Ishikawa (cell line): ENCODE measurements at regions not wholly inside any gene's neighbourhood (a gene's known extent, or its start where the extent isn't known, plus 50 kb on each side); places are given as distances from the start of the nearest gene placed in this dataset.

ENCODE experiments used
- CEBPB ChIP-seq: IDR thresholded peaks from 2 replicates; pipeline ENCODE4 v1.6.1; 2012
- CREB1 ChIP-seq: IDR thresholded peaks from 2 replicates; pipeline ENCODE4 v1.6.1; 2012; ENCODE audit warnings: low read depth
- EGR1 ChIP-seq: IDR thresholded peaks from 2 replicates; pipeline ENCODE4 v1.6.1; 2012
- EP300 ChIP-seq: IDR thresholded peaks from 2 replicates; pipeline ENCODE4 v1.6.1; 2012; ENCODE audit warnings: borderline replicate concordance
- FOXM1 ChIP-seq: IDR thresholded peaks from 2 replicates; pipeline ENCODE4 v1.6.1; 2012; ENCODE audit warnings: low read depth, borderline replicate concordance
- MAX ChIP-seq: IDR thresholded peaks from 2 replicates; pipeline ENCODE4 v1.6.1; 2012
- NFIC ChIP-seq: IDR thresholded peaks from 2 replicates; pipeline ENCODE4 v1.6.1; 2012
- RAD21 ChIP-seq: IDR thresholded peaks from 2 replicates; pipeline ENCODE4 v1.6.1; 2012; ENCODE audit warnings: low read depth
- REST ChIP-seq: IDR thresholded peaks from 2 replicates; pipeline ENCODE4 v1.6.1; 2012; ENCODE audit warnings: low read depth, mild to moderate bottlenecking
- TAF1 ChIP-seq: IDR thresholded peaks from 2 replicates; pipeline ENCODE4 v1.6.1; 2012; ENCODE audit warnings: low read depth, mild to moderate bottlenecking
- TCF12 ChIP-seq: IDR thresholded peaks from 2 replicates; pipeline ENCODE4 v1.6.1; 2012; ENCODE audit warnings: low read depth
- TEAD4 ChIP-seq: IDR thresholded peaks from 2 replicates; pipeline ENCODE4 v1.6.1; 2012
- USF1 ChIP-seq: IDR thresholded peaks from 2 replicates; pipeline ENCODE4 v1.6.1; 2012
- YY1 ChIP-seq: IDR thresholded peaks from 2 replicates; pipeline ENCODE4 v1.6.1; 2012; ENCODE audit warnings: low read depth
- ZBTB7A ChIP-seq: IDR thresholded peaks from 2 replicates; pipeline ENCODE4 v1.6.1; 2012; ENCODE audit warnings: low read depth

- TF ChIP-seq CEBPB: no peak
- no peak for TF ChIP-seq NFIC
- no peak for TF ChIP-seq CREB1
- no peak for TF ChIP-seq YY1
- no peak for TF ChIP-seq ZBTB7A
- no peak for TF ChIP-seq TAF1
- TF ChIP-seq USF1: no peak
- TF ChIP-seq EP300: no peak
Observed at GRCh38 chr5:39767916-39768315, 343.1 kb upstream of the DAB2 start.

- TF ChIP-seq USF1 (no peak), TEAD4 (no peak), CREB1 (no peak), FOXM1 (no peak)
Observed at GRCh38 chr5:39765366-39765765, 340.6 kb upstream of the DAB2 start.

- TF ChIP-seq REST (no peak), RAD21 (no peak), EP300 (no peak), EGR1 (no peak), YY1 (no peak), CREB1 (no peak), TEAD4 (no peak), TCF12 (no peak), MAX (no peak), NFIC (no peak)
Observed at GRCh38 chr5:39762761-39763160, 338.0 kb upstream of the DAB2 start.

- TF ChIP-seq CREB1 (no peak), TEAD4 (no peak), REST (no peak), CEBPB (no peak), RAD21 (no peak)
Observed at GRCh38 chr5:39761199-39761950, 336.6 kb upstream of the DAB2 start.

GRCh38 chr5:39760385-39761198 lies 335.8 kb upstream of the DAB2 start:
- TF ChIP-seq TEAD4: no peak
- TF ChIP-seq CEBPB: no peak
- no peak for TF ChIP-seq REST
- TF ChIP-seq TAF1: no peak
- TF ChIP-seq CREB1: no peak
- no peak for TF ChIP-seq EP300
- no peak for TF ChIP-seq YY1
- TF ChIP-seq TCF12: no peak
- no peak for TF ChIP-seq ZBTB7A
- no peak for TF ChIP-seq MAX
- no peak for TF ChIP-seq NFIC
- no peak for TF ChIP-seq USF1
- no peak for TF ChIP-seq EGR1
- TF ChIP-seq FOXM1: no peak
- TF ChIP-seq RAD21: no peak
